HG03575 (cell line): ENCODE measurements at regions not wholly inside any gene's neighbourhood (a gene's known extent, or its start where the extent isn't known, plus 50 kb on each side); places are given as distances from the start of the nearest gene placed in this dataset.

ENCODE experiments used
- ATAC-seq: cut with Tn5 transposase; IDR thresholded peaks from one replicate; pipeline ENCODE4 v1.9.1; 2021; ENCODE audit not compliant: unreplicated experiment, insufficient number of reproducible peaks, low FRiP score; ENCODE audit errors: extremely low read depth

DNA sequence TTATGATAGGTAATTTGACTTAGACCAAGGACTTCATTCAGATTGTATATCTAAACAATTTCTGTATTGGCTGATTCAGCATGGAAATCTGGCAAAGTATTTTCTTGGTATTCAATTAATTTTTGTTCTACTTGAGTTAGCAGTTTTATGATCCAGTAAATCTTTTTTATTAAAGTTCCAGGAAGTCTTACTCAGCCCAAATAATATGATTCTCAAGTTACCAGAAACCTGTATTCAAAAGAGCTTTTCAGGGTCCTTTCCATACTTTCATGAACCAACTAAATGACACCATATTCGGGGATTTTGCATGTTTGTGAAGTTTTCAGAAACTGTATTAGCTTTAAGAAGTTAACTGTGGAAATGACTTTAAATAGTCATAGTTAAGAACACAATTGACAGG is 662.6 kb downstream of the LRFN5 start:
- no peak for ATAC-seq

DNA sequence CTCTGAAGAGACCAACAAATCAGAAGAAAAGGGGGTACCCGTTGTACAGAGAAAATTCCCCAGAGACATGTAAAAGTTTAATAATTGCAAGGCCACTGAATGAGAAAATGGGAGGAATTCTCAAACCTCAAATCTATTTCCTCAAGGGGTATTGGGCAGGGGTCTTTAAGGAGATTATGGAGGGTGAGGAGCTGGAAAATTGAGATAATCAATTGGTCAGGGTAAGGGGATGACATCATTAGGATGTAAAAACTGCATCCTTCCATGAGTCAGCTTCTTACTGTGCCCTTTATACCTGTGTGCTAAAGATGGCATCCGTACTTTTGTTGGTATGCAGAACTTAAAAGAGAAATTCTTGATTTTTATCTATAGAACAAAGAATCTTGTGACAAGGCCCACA is 641.5 kb downstream of the LRFN5 start:
- ATAC-seq, result no peak

DNA sequence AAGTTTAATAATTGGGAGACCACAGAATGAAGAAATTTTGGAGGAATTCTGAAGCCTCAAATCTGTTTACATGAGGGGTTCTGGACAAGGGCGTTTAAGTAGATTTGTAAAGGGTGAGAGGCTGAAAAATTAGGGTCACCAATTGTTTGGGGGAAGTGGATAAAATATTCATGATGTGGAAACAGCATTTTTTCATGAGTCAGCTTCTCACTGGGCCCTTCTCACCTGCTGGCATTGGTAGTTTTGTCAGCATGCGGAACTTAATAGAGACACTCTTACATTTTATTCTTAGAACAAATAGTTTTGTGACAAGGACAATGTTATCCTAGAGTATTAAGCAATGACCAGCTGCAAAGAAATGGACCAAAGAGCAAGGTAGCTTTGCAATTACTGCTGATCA is 634.4 kb downstream of the LRFN5 start:
- ATAC-seq, result no peak

DNA sequence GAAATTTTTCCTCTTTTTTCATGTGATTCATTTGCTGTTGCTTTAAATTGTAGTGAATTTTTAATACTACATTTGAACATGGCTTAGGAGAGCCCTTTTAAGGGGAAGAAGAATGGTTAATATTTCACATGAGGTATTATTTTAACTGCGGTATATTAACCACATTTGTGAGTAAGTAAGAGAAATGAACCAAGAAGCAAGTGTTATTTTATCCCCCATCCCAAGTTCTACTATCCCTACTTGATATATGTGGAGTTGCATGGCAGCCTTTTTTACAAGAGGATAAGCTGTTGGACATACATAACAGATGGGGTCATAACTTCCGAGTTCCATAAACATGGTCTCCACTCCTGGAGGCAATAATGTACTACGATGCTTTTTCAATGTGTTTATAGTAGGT is 623.3 kb downstream of the LRFN5 start:
- no peak for ATAC-seq

DNA sequence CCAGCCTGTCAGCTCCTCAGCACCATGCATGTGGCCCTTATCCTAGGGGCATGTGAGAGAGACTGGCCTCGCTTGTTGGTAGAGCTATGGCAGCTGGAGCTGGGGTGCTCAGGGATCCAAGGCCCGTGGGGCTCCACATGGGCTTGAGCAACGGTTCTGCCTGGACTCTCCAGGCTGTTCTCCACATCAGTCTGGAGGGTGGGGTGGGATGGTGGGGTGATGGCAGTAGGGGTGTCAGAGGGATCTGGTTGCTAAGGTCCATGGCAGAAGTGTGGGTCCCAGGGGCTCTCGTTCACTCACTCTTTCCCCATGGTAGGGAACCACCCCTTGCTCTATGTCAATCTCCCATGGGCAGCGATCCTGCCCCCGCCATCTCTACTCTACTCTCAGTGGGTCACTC is 622.6 kb downstream of the LRFN5 start:
- no peak for ATAC-seq

DNA sequence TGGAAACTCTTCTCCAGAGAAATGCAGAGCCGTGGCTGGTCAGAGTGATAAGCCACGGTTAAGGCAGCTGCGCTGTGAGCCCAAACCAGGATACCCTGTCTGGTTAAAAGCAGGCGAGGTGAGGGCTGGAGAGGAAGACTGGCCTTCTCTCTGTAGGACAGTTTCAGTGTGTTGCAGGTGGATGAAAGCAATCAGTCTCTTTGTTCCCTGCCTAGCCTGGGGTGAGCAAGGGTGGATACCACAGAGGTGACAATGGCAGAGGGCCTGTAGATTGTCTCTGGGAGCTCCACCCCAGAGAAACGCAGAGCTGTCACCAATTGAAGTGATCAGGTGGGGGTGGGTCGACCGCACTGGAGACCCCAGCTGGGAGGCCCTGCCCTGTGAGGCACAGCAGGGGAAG is 621.9 kb downstream of the LRFN5 start:
- no peak for ATAC-seq

DNA sequence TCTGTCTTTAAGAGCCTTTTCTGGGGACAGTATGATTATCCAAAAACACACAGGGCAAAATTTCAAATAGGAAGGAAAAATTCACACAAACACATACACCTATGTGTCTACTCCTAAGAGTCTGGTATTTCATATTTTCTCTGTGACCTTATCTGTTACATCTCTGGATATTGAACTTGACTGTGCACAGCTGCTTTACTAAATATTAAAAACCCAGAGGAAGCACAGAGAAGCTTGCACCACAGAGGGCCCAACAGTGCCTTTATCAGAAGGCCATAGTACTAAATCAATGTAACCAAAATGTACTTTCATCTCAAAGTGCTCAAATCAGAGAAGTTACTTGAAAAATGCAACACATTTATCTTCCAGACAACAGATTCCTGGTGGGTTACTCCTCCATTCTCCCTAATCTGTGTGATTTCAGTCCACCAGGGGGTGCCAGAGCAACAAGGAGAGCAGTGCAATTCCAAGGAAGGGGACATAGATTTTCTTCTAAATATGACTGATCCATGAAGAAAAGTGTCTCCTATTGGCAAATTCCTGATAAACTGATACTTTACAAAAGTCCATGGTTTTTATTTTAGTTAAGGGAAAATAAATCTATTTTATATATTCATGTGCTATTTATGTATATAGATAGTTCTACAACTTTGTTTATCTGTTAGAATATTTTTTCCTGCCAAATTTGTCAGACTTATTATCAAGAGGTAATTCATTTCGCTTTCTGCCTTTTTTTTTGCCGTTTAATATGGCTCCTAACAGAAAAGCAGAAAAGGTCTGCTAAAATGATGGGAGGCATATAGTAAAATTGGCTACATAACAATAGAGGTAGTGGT is 617.6 kb downstream of the LRFN5 start:
- no peak for ATAC-seq

DNA sequence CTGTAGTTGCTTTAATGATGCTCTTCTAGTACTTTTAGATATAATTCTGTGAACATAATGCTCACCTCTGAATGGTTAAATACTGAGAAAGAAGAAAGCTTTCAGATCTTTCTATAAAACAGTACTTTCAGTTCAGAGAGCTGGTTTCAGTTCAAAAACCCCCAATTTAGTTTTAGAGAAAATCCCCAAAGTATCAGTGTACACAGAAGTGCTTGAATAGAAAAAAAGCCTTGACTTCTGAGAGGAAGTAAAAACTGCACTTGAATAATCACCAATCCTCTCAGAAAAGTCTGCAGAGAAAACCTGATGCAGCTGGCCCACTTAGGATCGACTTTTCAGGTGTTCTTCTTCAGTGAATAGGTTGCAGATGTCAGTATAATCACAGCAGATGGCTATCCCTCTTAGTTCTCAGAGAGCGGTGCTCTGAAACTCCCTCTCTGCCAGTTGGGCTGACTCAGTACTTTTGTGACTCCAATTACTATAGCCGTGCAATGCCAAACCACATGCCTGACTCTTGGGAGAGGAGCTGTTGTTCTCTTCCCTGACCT is 616.3 kb downstream of the LRFN5 start:
- ATAC-seq, result peak; percentile 94

DNA sequence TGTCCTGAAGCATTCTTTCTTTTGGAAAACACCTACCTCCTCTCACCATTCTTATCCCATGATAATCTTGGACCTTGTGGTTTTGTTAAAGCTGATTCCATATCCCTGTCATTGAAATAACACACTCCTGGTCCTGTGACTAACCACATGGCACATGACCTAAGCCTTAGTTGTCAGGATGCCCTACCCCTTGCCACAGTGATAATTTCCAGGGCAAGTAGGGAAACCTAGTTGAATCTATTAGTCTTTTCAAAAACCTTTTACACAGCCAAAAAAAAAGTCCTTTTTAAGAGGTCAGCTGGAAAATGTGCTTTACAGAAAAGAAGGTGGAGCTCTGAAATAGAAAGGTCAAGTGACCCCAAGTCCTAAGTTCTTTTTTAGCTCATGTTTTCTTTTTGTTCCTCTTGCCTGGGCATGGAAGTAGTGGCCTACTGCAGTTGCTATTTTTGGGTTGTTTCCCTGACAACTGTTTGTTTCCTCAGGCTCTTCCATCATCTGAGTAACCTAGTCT is 608.4 kb downstream of the LRFN5 start:
- no peak for ATAC-seq

DNA sequence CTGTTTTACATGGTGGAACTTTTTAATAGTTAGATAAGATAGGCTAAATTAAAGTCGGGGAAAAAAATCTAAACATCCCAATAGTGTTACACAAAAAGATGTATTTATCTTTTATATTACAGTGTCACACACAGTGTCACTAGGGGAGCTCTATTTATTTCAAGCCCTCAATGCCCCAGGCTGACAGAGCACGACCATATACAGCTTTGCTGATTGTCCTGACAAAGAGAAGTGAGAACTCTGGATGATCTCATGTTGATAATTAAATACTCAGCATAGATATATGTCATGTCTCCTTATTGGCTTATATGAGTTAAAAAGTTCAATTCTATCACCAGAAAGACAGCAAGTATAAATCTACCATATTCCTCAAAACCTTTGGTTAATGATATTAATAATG is 594.3 kb downstream of the LRFN5 start:
- ATAC-seq, result no peak

DNA sequence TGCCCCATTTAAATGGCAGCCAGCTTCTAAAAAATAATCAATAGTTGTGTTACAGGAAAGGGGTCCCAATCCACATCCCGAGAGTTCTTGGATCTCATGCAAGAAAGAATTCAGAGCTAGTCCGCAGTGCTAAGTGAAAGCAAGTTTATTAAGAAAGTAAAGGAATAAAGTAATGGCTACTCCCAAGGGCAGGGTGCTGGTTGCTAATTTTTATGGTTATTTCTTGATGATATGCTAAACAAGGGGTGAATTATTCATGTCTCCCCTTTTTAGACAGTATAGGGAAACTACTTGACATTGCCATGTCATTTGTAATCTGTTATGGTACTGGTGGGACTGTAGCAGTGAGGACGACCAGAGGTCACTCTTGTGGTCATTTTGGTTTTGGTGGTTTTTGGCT is 591.3 kb downstream of the LRFN5 start:
- ATAC-seq, result no peak

DNA sequence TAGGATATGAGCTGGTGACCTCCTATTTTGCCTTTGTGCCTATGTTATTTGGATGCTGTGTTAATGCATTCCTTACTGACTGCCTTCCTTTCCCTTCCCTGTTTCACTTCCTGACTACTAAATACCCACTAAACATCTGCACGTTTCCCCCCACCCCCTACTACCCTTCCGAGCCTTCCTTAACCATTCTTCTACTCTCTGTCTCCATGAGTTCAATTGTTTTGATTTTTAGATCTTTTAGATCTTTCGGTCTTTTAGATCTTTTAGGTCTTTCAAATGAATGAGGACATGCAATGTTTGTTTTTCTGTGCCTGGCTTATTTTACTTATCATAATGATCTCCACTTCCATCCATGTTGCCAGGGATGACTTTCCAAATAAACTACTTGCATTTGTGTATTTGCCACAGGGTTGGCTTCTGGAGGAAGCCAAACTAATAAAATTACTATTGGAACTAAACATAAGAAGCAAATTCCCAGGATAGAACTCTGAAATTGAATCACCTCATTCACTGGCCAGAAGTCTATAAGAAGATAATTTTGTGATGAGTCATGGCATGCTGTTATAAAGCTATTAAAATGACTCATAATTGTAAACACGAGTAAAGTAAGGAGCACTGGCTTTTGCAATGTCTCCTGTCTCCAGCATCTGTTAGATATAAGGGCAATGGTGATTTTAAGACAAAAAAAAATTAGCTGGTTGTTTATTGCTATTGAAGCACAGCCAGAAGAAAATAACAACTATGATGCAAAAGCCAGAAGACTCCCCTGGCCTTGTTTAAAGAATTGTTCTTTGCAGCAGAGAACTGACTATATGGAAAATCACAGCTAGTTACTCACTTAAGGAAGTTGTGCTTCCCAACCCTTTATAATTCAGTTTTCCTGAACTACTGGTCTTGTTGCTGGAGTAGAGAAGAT is 586.3 kb downstream of the LRFN5 start:
- no peak for ATAC-seq

DNA sequence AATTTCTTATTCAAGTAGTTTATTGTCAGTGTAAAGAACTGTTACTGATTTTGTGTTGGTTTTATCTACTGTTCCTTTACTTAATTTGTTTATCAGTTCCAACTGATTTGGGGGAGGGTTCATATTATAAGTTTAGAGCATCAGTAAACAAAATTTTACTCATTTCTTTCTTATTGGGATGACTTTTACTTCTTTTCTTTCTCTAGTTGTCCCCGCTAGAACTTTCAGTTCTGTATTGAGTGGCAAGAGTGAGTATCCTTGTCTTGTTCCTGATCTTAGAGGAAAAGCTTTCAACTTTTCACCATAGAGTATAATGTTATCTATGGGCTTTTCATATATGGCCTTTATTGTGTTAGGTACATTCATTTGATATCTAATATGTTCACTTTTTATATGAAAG is 584.1 kb downstream of the LRFN5 start:
- ATAC-seq, result no peak

DNA sequence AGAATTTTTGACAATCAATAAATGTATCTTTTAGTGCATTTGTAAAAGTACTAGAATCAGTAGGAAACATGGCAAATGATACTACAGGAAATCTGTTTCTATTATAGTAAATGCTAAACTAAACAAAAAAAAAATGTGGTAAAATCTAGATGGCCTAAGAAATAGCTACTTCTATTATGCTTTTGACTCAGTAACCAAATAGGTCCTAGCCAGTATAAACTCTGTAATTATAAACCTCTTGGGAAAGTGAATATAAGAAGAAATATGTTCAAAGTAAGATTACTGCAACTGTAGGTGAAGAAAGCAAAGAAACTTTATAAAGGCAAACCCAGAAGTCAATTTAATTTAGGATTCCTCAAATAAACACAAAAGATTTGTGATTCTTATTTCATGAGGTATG is 581.2 kb downstream of the LRFN5 start:
- ATAC-seq, result no peak

DNA sequence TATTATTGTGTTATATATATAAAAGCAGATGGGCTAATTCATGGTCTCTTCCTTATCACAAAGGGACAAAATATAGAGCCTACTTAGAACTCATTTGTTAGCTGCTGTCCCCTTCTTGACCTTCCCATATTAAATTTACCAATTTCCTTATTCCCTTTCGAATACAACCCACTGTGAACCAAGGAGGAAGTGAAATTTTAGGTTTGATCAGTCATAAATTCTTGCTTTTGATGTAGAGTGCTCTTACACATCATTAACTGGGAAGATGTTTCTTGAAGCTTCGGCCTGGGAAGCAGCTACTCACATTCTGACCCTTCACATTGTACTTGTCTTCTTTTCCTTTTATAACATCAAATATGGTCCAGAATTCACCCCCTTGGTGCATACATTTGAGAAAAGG is 579.0 kb downstream of the LRFN5 start:
- ATAC-seq, result no peak

DNA sequence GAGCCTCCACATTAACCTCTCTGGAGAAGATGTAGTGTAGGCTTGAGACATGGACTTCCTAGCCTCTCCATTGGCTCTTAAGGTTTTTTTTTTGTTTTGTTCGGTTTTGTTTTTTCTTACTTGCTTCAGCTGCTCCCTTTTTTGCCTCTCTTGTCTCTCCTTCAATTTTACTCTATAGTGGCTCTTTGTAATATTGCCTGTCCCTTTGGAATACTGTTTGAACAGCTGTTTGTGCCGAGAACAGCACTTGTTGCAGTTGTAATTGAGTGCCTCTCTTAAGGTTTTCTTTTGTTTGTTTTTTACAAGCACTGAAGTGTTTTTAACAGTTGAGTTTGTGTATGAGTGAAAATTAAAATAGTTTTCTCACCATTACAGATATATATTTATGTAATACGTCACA is 567.7 kb downstream of the LRFN5 start:
- ATAC-seq, result no peak

DNA sequence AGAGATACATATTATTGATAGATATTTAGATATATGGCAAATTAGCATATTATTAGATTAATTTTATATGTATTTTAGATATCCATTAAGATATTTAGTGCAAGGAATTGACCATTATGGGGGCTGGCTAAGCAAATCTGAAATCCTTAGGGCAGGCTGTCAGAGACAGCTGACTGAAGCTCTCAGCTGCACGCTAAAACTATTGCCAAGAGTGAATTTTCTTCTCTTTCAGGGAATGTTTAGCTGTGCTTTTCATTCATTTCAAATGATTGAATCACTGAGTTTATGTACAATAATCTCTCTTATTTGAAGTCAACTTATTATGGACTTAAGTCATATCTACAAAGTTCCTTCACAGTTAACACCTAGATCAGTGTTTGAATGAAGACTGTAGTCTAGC is 566.5 kb downstream of the LRFN5 start:
- ATAC-seq, result no peak

DNA sequence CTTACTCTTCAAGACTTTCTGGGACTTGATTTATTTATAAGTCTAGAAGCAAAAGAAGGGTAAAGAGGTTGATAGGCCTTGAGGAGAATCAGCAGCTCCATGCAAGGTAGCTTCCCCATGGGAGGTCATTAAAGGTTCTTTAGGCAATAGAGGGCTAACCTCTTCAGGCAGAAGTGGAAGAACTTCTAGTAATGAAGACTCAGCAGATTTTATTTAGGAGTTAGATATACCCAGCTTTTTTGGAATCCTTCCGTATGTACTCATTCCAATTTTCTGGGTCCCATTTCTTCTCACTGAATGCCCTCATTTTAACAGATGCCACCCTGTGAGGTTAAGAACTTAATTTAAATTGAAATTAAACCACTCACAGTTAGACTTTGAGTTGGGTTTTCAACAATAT is 565.6 kb downstream of the LRFN5 start:
- no peak for ATAC-seq

DNA sequence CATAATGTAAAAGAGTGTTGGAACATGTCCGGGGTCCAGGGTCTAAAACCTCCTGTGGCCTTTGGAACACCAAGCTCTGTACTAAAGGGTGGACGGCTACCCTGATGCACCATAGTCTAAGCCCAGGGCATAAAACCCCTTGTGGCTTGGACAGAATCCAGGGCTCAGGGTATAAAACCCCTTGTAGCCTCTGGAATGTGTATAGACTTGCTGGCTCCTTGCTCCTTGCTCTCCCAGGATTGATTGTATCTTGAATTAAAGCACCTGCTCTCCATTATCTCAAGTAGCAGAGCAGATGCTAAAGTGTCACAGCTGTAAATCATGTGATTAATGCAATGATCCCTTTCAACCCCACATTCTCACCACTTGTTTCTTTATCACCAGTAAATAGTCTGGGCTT is 556.5 kb downstream of the LRFN5 start:
- no peak for ATAC-seq

DNA sequence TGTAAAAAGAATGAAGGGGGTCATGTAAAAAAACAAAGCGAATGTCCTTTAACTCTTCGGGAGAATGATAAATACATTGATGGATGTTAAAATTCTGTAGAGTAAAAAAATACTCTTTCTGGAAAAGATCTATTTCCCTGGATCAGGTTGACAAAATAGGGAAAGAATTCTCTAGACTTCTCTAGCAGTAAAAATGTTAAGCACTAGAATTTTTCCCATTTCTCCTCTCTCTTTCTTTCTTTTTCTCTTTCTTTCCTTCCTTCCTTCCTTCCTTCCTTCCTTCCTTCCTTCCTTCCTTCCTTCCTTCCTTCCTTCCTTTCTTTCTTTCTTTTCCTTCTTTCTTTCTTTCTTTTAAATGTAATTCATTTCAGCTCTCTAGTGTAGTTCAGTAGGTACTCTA is 552.5 kb downstream of the LRFN5 start:
- ATAC-seq, result no peak
